Neural cell (in vitro differentiated cells): ENCODE measurements at regions not wholly inside any gene's neighbourhood (a gene's known extent, or its start where the extent isn't known, plus 50 kb on each side); places are given as distances from the start of the nearest gene placed in this dataset.

Experiments
- CTCF ChIP-seq: fragments of 450-650 bp; IDR thresholded peaks from 2 replicates; pipeline ENCODE4 v1.5.1; 2014; ENCODE audit warnings: antibody characterized with exemption, mild to moderate bottlenecking, moderate library complexity; ENCODE audit not compliant: poor library complexity, severe bottlenecking
- EP300 ChIP-seq: fragments of 450-650 bp; conservative IDR thresholded peaks from 2 replicates; pipeline ENCODE4 v1.6.1; 2014; ENCODE audit warnings: antibody characterized with exemption, mild to moderate bottlenecking, moderate library complexity; ENCODE audit not compliant: poor library complexity, severe bottlenecking
- EZH2 ChIP-seq: fragments of 200-600, 300-800 bp; shearing (Covaris generic), sonication (generic); IDR thresholded peaks from 2 replicates; pipeline ENCODE4 v1.6.1; 2014; ENCODE audit warnings: antibody characterized with exemption, low read length, borderline replicate concordance, mild to moderate bottlenecking; ENCODE audit not compliant: insufficient read depth, poor library complexity, severe bottlenecking
- POLR2AphosphoS5 ChIP-seq: IDR thresholded peaks from 2 replicates; pipeline ENCODE4 v1.6.1; 2012
- RAD21 ChIP-seq: fragments of 450-650 bp; conservative IDR thresholded peaks from 2 replicates; pipeline ENCODE4 v1.6.1; 2014; ENCODE audit warnings: antibody characterized with exemption, mild to moderate bottlenecking, moderate library complexity
- REST ChIP-seq: IDR thresholded peaks from 2 replicates; pipeline ENCODE4 v1.6.1; 2012; ENCODE audit warnings: borderline replicate concordance
- SMC3 ChIP-seq: fragments of 450-650 bp; conservative IDR thresholded peaks from 2 replicates; pipeline ENCODE4 v1.6.1; 2014; ENCODE audit warnings: antibody characterized with exemption, mild to moderate bottlenecking, moderate library complexity; ENCODE audit not compliant: poor library complexity
- TAF1 ChIP-seq: IDR thresholded peaks from 2 replicates; pipeline ENCODE4 v1.6.1; 2012; ENCODE audit warnings: low read depth

DNA sequence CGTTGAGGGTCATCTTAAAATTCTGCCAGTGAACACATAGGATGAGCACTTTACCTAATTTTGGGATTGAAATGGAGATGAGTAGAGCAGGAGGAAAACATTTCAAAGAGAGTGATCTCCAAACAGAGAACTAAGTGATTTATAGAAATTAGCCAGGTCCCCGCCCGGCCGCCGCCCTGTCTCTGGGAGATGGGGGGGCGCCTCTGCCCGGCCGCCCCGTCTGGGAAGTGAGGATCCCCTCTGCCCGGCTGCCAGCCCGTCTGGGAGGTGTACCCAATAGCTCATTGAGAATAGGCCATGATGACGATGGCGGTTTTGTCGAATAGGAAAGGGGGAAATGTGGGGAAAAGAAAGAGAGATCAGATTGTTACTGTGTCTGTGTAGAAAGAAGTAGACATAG lies 276.7 kb upstream of the C11orf87 start:
- TF ChIP-seq POLR2AphosphoS5 (no peak), EP300 (no peak), REST (no peak), CTCF (no peak), SMC3 (no peak), TAF1 (no peak), EZH2 (no peak), RAD21 (no peak)
